ENCODE measurements at regions not wholly inside any gene's neighbourhood (a gene's known extent, or its start where the extent isn't known, plus 50 kb on each side); places are given as distances from the start of the nearest gene placed in this dataset.

- TF ChIP-seq, protein P1, sequence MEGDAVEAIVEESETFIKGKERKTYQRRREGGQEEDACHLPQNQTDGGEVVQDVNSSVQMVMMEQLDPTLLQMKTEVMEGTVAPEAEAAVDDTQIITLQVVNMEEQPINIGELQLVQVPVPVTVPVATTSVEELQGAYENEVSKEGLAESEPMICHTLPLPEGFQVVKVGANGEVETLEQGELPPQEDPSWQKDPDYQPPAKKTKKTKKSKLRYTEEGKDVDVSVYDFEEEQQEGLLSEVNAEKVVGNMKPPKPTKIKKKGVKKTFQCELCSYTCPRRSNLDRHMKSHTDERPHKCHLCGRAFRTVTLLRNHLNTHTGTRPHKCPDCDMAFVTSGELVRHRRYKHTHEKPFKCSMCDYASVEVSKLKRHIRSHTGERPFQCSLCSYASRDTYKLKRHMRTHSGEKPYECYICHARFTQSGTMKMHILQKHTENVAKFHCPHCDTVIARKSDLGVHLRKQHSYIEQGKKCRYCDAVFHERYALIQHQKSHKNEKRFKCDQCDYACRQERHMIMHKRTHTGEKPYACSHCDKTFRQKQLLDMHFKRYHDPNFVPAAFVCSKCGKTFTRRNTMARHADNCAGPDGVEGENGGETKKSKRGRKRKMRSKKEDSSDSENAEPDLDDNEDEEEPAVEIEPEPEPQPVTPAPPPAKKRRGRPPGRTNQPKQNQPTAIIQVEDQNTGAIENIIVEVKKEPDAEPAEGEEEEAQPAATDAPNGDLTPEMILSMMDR (IDR thresholded peaks at IDR 0.05; ENCODE audit: low read length) = no peak
- TF ChIP-seq EZH2 (IDR thresholded peaks at IDR 0.05; ENCODE audit: borderline replicate concordance, low read length) = no peak
Measured at GRCh38 chr11:131052367-131052766, 136.1 kb upstream of the SNX19 start.

All from OCI-LY1 (cell line).